Activated CD4-positive, alpha-beta T cell treated with anti-CD3 and anti-CD28 coated beads for 48 hours (primary cell): ENCODE measurements at regions not wholly inside any gene's neighbourhood (a gene's known extent, or its start where the extent isn't known, plus 50 kb on each side); places are given as distances from the start of the nearest gene placed in this dataset.
"Not testable (repeated sequence)": the region's sequence is repeated elsewhere in the genome, so short reads cannot be mapped to it uniquely, and the experiment has no call there.

Source experiments
- DNase-seq: peaks from one replicate; pipeline ENCODE4 v3.0.0-alpha.2; 2020

- DNase-seq: no peak
Measured at GRCh38 chr2:47295131-47295980, 73.8 kb upstream of the EPCAM start.

GRCh38 chr2:47293976-47294375 lies 75.1 kb upstream of the EPCAM start:
- no peak for DNase-seq

GRCh38 chr2:47288864-47289263 lies 80.2 kb upstream of the EPCAM start:
- no peak for DNase-seq

GRCh38 chr2:47283659-47284058 lies 85.5 kb upstream of the EPCAM start:
- no peak for DNase-seq

GRCh38 chr2:47282621-47283272 lies 86.4 kb upstream of the EPCAM start:
- no peak for DNase-seq

GRCh38 chr2:47279525-47279924 lies 89.6 kb upstream of the EPCAM start:
- not testable (repeated sequence) for DNase-seq

GRCh38 chr2:47277987-47278386 lies 91.1 kb upstream of the EPCAM start:
- no peak for DNase-seq

- no peak for DNase-seq
Measured at GRCh38 chr2:47277187-47277586, 91.9 kb upstream of the EPCAM start.

GRCh38 chr2:47276061-47276460 lies 93.0 kb upstream of the EPCAM start:
- no peak for DNase-seq

GRCh38 chr2:47274054-47274782 lies 94.9 kb upstream of the EPCAM start:
- no peak for DNase-seq

GRCh38 chr2:47272905-47273758 lies 96.0 kb upstream of the EPCAM start:
- DNase-seq: no peak

- peak; percentile 70 for DNase-seq
Measured at GRCh38 chr2:47272031-47272864, 95.9 kb upstream of the CALM2 start.

- no peak for DNase-seq
Measured at GRCh38 chr2:47271054-47272000, 95.0 kb upstream of the CALM2 start.

GRCh38 chr2:47270421-47270820 lies 94.1 kb upstream of the CALM2 start:
- DNase-seq: no peak

- DNase-seq: no peak
Measured at GRCh38 chr2:47269316-47270232, 93.3 kb upstream of the CALM2 start.

- DNase-seq: no peak
Measured at GRCh38 chr2:47267711-47268086, 91.4 kb upstream of the CALM2 start.

- no peak for DNase-seq
Measured at GRCh38 chr2:47266939-47267710, 90.8 kb upstream of the CALM2 start.

- no peak for DNase-seq
Measured at GRCh38 chr2:47265751-47266231, 89.5 kb upstream of the CALM2 start.

- DNase-seq: no peak
Measured at GRCh38 chr2:47265158-47265557, 88.8 kb upstream of the CALM2 start.
